K562 (cell line): ENCODE measurements at regions not wholly inside any gene's neighbourhood (a gene's known extent, or its start where the extent isn't known, plus 50 kb on each side); places are given as distances from the start of the nearest gene placed in this dataset.
A peak's percentile ranks its signal among the peaks of the same experiment; 100 is the strongest.

Experiments used
- ATAC-seq: fragments of 200-7000 bp; cut with Tn5 transposase; 3 replicates; pipeline ENCODE4 v1.9.1; 2020; ENCODE audit warnings: moderate library complexity
- BruUV-seq: library from RNA; stranded (reverse); fragments of 400-500 nt; replicated peaks from 2 replicates; lab custom pipeline; 2021; lab: Mats Ljungman, UMichigan
- CTCF ChIA-PET: fragments of 300-600 bp; formaldehyde crosslinking; extraction: SDS; loops from one replicate; lab custom pipeline; 2021; ENCODE audit warnings: low intra/inter-chr PET ratio; lab: Yijun Ruan, JAX
- POLR2A ChIA-PET: fragments of 300-600, 350-650 bp; sonication (Branson Sonifier 250); formaldehyde crosslinking; extraction: SDS; loops from one replicate; lab custom pipeline; 2021; ENCODE audit warnings: antibody characterized with exemption, inconsistent platforms; lab: Yijun Ruan, JAX
- DNase-seq, 4 experiments: peaks; one replicate each; pipeline versions ENCODE4 v3.0.0 to v3.0.0-alpha.2; 2011 to 2018; ENCODE audit warnings: low spot score in 3 of 4, mixed read lengths in 3 of 4; ENCODE audit errors: extremely low read depth in 1 of 4
- FAIRE-seq: peaks from 2 replicates; lab custom pipeline; 2011; peaks lifted over from hg19 to GRCh38; lab: Jason Lieb, UNC
- H2AFZ ChIP-seq: 2 replicates; pipeline ENCODE4 v1.6.0; 2011; ENCODE audit warnings: low read depth, low read length, control low read depth, inconsistent platforms
- H3K27ac ChIP-seq: fragments of 200-600 bp; 3 replicates; pipeline ENCODE4 v1.8.0; 2011; ENCODE audit warnings: low read depth, mild to moderate bottlenecking, control low read depth, inconsistent platforms, low read length, moderate library complexity, mixed read lengths; ENCODE audit errors: extremely low read depth
- H3K27me3 ChIP-seq, 2 experiments: fragments of 300-600 bp in 1 of 2; 2 replicates in 1 of 2; 3 replicates in 1 of 2; pipeline versions ENCODE4 v1.6.0 to v1.8.0; 2011; ENCODE audit warnings: inconsistent platforms in 2 of 2, low read length in 2 of 2, mild to moderate bottlenecking in 1 of 2, mixed read lengths in 1 of 2, moderate library complexity in 1 of 2; ENCODE audit not compliant: control insufficient read depth in 2 of 2, insufficient read depth in 2 of 2
- H3K36me3 ChIP-seq: fragments of 300-600 bp; 3 replicates; pipeline ENCODE4 v1.8.0; 2011; ENCODE audit warnings: mild to moderate bottlenecking, low read length, inconsistent platforms; ENCODE audit not compliant: control insufficient read depth, insufficient read depth
- H3K4me1 ChIP-seq, 2 experiments: fragments of 200-600 bp in 1 of 2; replicated peaks in 1 of 2; 2 replicates in 1 of 2; 3 replicates in 1 of 2; pipeline versions ENCODE4 v1.5.1 to v1.8.0; 2011; ENCODE audit warnings: inconsistent platforms in 2 of 2, low read length in 2 of 2, mild to moderate bottlenecking in 1 of 2, mixed read lengths in 1 of 2, moderate library complexity in 1 of 2; ENCODE audit not compliant: control insufficient read depth in 2 of 2, insufficient read depth in 2 of 2
- H3K4me2 ChIP-seq: 2 replicates; pipeline ENCODE4 v1.6.1; 2011; ENCODE audit warnings: low read length, control low read depth, inconsistent platforms, mixed read lengths; ENCODE audit not compliant: insufficient read depth
- H3K4me3 ChIP-seq: fragments of 200-600 bp; sonication (generic), shearing (Covaris generic); 2 replicates; pipeline ENCODE4 v1.5.1; 2016; ENCODE audit warnings: control low read depth, inconsistent platforms
- H3K79me2 ChIP-seq: fragments of 200-600 bp; 3 replicates; pipeline ENCODE4 v1.8.0; 2011; ENCODE audit warnings: low read length, inconsistent platforms; ENCODE audit not compliant: control insufficient read depth, insufficient read depth
- H3K9ac ChIP-seq, 2 experiments: 2 replicates each; pipeline versions ENCODE4 v1.6.0 to v1.6.1; 2011; ENCODE audit warnings: low read depth in 2 of 2, low read length in 2 of 2, control low read depth in 1 of 2, inconsistent platforms in 1 of 2, mild to moderate bottlenecking in 1 of 2, mixed read lengths in 1 of 2; ENCODE audit not compliant: insufficient read depth in 1 of 2
- H3K9me1 ChIP-seq: one replicate; pipeline ENCODE4 v1.6.0; 2011; ENCODE audit warnings: inconsistent platforms, mild to moderate bottlenecking, low read length, moderate library complexity; ENCODE audit not compliant: control insufficient read depth, insufficient read depth
- H3K9me3 ChIP-seq: replicated peaks from 2 replicates; pipeline ENCODE4 v1.5.1; 2011; ENCODE audit warnings: low read depth, low read length, inconsistent platforms; ENCODE audit not compliant: control insufficient read depth, insufficient read depth
- H4K20me1 ChIP-seq: replicated peaks from 2 replicates; pipeline ENCODE4 v1.6.1; 2011; ENCODE audit warnings: low read length, inconsistent platforms, mixed read lengths; ENCODE audit not compliant: control insufficient read depth, insufficient read depth
- CEBPG ChIP-seq, 3 experiments: fragments of 200-800 bp in 1 of 3; sonication (Bioruptor generic) in 1 of 3; sonication (generic) in 1 of 3; formaldehyde crosslinking in 1 of 3; IDR thresholded peaks in 2 of 3; conservative IDR thresholded peaks in 1 of 3; 2 replicates each; pipeline versions ENCODE4 v1.6.1 to v1.8.0; 2016 to 2022; ENCODE audit warnings: missing compliant biosample characterization in 2 of 3, missing genetic modification characterization in 2 of 3, mild to moderate bottlenecking in 1 of 3, missing genetic modification reagents in 1 of 3
- CREBBP ChIP-seq: IDR thresholded peaks from one replicate; pipeline ENCODE4 v1.6.1; 2012; ENCODE audit warnings: low read depth, mild to moderate bottlenecking, control low read depth, inconsistent platforms, low read length
- FOXP4 ChIP-seq: sonication (generic); formaldehyde crosslinking; IDR thresholded peaks from 2 replicates; pipeline ENCODE4 v1.8.0; 2022; ENCODE audit warnings: mild to moderate bottlenecking, missing genetic modification reagents, borderline replicate concordance
- MECOM ChIP-seq: fragments of 250-450 bp; sonication (Bioruptor Pico); IDR thresholded peaks from 2 replicates; pipeline ENCODE4 v1.8.0; 2022; ENCODE audit warnings: inconsistent platforms
- MYC ChIP-seq, 2 experiments: fragments of 250-450 bp in 1 of 2; sonication (Bioruptor Pico) in 1 of 2; IDR thresholded peaks; 2 replicates each; pipeline versions ENCODE4 v1.5.1 to v1.6.1; 2012 to 2021; ENCODE audit warnings: low read depth in 2 of 2, borderline replicate concordance in 1 of 2, improper control_type of control experiment in 1 of 2, low read length in 1 of 2, mild to moderate bottlenecking in 1 of 2, moderate library complexity in 1 of 2
- POU5F1 ChIP-seq: fragments of 150-350 bp; IDR thresholded peaks from 2 replicates; pipeline ENCODE4 v1.6.1; 2014; ENCODE audit warnings: borderline replicate concordance, low read length, low read depth, mild to moderate bottlenecking; ENCODE audit not compliant: partially characterized antibody
- RCOR1 ChIP-seq, 2 experiments: IDR thresholded peaks; 2 replicates each; pipeline ENCODE4 v1.6.1; 2012; ENCODE audit warnings: low read depth in 2 of 2, low read length in 2 of 2, borderline replicate concordance in 1 of 2, improper control_type of control experiment in 1 of 2
- RNF219 ChIP-seq: fragments of 250-450 bp; sonication (Bioruptor Pico); IDR thresholded peaks from 2 replicates; pipeline ENCODE4 v1.5.0; 2022; ENCODE audit warnings: mild to moderate bottlenecking
- SRSF9 ChIP-seq: fragments of 200-400 bp; formaldehyde crosslinking; IDR thresholded peaks from 2 replicates; pipeline ENCODE4 v1.6.1; 2017; ENCODE audit warnings: low read depth, low read length, borderline replicate concordance
- TRIM28 ChIP-seq: fragments of 450-650 bp; IDR thresholded peaks from 2 replicates; pipeline ENCODE4 v1.6.1; 2017
- ZNF507 ChIP-seq: conservative IDR thresholded peaks from 2 replicates; pipeline ENCODE4 v1.6.1; 2017; ENCODE audit warnings: missing genetic modification characterization, missing compliant biosample characterization
- ZNF699 ChIP-seq: fragments of 250-450 bp; sonication (Bioruptor Pico); IDR thresholded peaks from 2 replicates; pipeline ENCODE4 v1.8.0; 2021; ENCODE audit warnings: mild to moderate bottlenecking, moderate library complexity; ENCODE audit not compliant: insufficient replicate concordance
- ZNF717 ChIP-seq: fragments of 250-450 bp; sonication (Bioruptor Pico); IDR thresholded peaks from 2 replicates; pipeline ENCODE4 v1.5.0; 2021
- WGBS: fragments of 100-300 bp; shearing (Covaris generic); methylation state at CpG from one replicate; pipeline ENCODE4 v1.1.6; 2016; ENCODE audit warnings: low coverage, mixed read lengths; ENCODE audit not compliant: insufficient coverage; ENCODE audit errors: missing lambda C conversion rate; 5-methylcytosine and 5-hydroxymethylcytosine counted together
- in situ Hi-C: fragments of 300-500 bp; cut with MboI; formaldehyde crosslinking; loops from 4 replicates; pipeline ENCODE4 v1.15.0; 2018; ENCODE audit warnings: inconsistent platforms, mixed read lengths
- intact Hi-C: fragments of 100-400 bp; cut with micrococcal nuclease; formaldehyde crosslinking; loops from 2 replicates; pipeline ENCODE4 v1.14.2; 2022
- TF ChIP-seq, protein P1 (sequence below): fragments of 450-650 bp; formaldehyde crosslinking; IDR thresholded peaks from 2 replicates; pipeline ENCODE4 v1.4.0; 2020; ENCODE audit warnings: mild to moderate bottlenecking, moderate library complexity

DNA sequence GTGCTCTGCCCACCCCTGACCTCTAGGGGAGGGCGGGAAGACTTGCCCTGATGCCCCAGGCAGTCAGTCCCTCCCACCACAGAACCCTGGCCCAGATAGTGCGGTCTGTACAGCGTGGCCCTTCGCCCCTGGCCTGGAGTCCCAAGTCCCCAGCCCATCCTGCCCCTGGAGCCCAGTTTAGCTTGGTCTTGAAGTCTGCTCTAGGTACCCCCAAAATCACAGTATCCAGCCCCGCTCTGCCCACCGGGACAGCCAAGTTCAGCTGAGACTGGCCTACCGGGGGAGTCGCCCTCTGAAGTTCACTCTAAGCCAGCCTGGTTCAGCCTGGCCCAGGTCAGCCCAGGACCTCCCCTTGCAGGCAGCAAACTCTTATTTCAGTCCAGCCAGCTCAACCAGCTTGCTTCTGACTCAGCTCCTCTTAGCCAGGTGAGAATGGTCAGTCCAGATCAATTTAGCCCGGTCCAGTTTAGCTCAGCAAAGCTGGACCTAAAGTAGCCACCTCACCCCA lies 75.9 kb downstream of the TMEM121 start:
- no peaks in the 10 kb centered on the region for H3K27me3 ChIP-seq
- ChIA-PET POLR2A (interaction anchor here (0.6 kb wide), 1 partner anchor 223 kb away, joined by 3 read pairs; no protein-coding TSS in a partner anchor), CTCF (no interaction called here)
- H3K79me2 ChIP-seq, result no peaks in the 10 kb centered on the region
- WGBS, result 26% methylated on average over 5 of the region's 9 CpGs
- no peaks in the 10 kb centered on the region for H3K9me1 ChIP-seq
- H3K27ac ChIP-seq, result peak overlapping the region; percentile 51; the same call in 2 of the 3 replicates
- no peak overlapping the region for H2AFZ ChIP-seq
- intact Hi-C loops, result no loop called here
- H3K9me3 ChIP-seq, result no peaks in the 10 kb centered on the region
- DNase-seq (no peak), FAIRE-seq (no peak), ATAC-seq (no peak)
- no peaks in the 10 kb centered on the region for H4K20me1 ChIP-seq
- in situ Hi-C loops, result loop anchor here (5.0 kb wide), 1 partner anchor 120 kb away; no protein-coding TSS in a partner anchor
- peak overlapping the region in 1 of 2 experiments; percentile 85; a peak in 2 of 4 replicates for H3K9ac ChIP-seq
- H3K4me3 ChIP-seq, result no peak overlapping the region
- H3K4me1 ChIP-seq, result peaks cover 6 to 34% of the 10 kb centered on the region in 2 experiments; a peak in 4 of 5 replicates
- no peak overlapping the region for H3K4me2 ChIP-seq
- BruUV-seq, result TSS peak; percentile 74
- no peaks in the 10 kb centered on the region for H3K36me3 ChIP-seq
- TF ChIP-seq ZNF507 (no peak), RNF219 (CRISPR knock-in tag) (no peak), CREBBP (no peak), ZNF699 (CRISPR knock-in tag) (no peak), TRIM28 (no peak), FOXP4 (CRISPR knock-in tag) (no peak), MYC (IDR thresholded peaks at IDR 0.05; ENCODE audit: low read depth, low read length) (no peak), MYC (CRISPR knock-in tag; IDR thresholded peaks at IDR 0.05; ENCODE audit: borderline replicate concordance, low read depth) (no peak), SRSF9 (no peak), RCOR1 (IDR thresholded peaks at IDR 0.05; ENCODE audit: borderline replicate concordance in 1 of 2, low read depth in 2 of 2, low read length in 2 of 2) (no peak), ZNF717 (no peak), CEBPG (CRISPR knock-in tag; IDR thresholded peaks at IDR 0.05) (no peak), CEBPG (tag; conservative IDR thresholded peaks at IDR 0.05 in 1 of 2, IDR thresholded peaks at IDR 0.05 in 1 of 2) (no peak), POU5F1 (no peak), MECOM (CRISPR knock-in tag) (no peak)
- TF ChIP-seq, protein P1, sequence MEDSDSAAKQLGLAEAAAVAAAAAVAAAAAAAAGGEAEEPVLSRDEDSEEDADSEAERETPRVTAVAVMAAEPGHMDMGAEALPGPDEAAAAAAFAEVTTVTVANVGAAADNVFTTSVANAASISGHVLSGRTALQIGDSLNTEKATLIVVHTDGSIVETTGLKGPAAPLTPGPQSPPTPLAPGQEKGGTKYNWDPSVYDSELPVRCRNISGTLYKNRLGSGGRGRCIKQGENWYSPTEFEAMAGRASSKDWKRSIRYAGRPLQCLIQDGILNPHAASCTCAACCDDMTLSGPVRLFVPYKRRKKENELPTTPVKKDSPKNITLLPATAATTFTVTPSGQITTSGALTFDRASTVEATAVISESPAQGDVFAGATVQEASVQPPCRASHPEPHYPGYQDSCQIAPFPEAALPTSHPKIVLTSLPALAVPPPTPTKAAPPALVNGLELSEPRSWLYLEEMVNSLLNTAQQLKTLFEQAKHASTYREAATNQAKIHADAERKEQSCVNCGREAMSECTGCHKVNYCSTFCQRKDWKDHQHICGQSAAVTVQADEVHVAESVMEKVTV, result no peak
